Stimulated activated CD8-positive, alpha-beta memory T cell treated with anti-CD3 and anti-CD28 coated beads, Interleukin-4, amount 100 ng/mL, for 4 hours (primary cell): ENCODE measurements at regions not wholly inside any gene's neighbourhood (a gene's known extent, or its start where the extent isn't known, plus 50 kb on each side); places are given as distances from the start of the nearest gene placed in this dataset.
"Not testable (repeated sequence)": the region's sequence is repeated elsewhere in the genome, so short reads cannot be mapped to it uniquely, and the experiment has no call there.

Experiments
- DNase-seq, 2 donors: peaks; one replicate each; pipeline ENCODE4 v3.0.0-alpha.2; 2020; ENCODE audit warnings: low read depth in 2 of 2, low spot score in 1 of 2

- DNase-seq: no peak
Measured at GRCh38 chr5:125484742-125485641, 738.6 kb upstream of the ZNF608 start.

DNA sequence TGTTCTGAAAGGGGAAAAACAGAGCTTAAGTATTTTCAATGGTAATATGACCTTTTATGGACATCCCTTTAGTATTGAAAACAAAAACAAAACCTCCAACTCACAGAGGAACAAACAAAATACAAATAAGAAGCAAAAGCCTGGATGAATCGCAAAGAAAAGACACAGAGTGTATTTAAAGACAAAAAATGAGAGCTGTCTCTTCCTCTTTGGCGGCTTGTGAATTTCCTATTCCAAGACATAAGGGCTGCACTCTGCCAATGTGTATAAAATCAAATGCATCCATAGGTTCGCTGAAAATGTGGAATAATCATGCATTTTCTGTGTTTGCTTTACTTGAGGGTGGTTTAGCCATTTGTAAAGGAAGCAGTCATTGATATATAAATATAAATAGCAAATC is 739.3 kb upstream of the ZNF608 start:
- DNase-seq: no peak

DNA sequence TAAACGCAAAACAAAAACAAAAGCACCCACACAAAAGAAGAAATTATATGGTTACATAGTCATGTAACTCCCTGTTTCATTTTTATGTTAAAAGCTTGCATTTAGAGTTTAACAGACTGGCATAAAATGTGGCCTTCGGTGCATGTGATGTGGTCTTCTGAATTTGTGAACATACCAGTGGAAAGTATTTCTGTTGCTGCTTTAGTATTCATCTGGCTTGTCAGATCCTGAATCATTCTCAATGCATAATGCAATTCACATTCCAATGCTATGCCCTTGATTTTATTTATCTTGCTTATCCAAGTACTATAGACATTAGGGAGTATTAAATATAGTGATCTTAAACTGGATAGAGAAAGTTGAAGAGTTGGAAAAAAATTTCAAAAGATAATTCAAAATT is 740.2 kb upstream of the ZNF608 start:
- DNase-seq: no peak

DNA sequence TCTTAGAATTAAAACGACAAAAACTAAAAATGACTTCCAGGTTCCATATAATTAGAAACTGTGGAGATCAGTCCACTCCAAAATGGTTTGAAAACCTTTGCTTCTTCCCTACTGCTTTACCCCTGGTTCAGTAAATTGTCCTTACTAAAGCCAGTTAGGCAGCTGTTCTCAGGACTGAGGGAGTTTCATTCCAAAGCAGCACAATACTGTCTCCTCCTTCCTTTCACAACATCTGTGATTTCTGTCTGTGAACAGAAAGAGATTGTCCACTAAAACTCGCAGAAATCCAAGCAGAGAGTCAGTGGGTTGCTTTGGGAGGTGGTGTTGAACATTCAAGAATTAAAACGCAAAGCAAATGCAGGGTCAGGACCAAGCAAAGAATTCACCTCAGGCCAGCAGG is 740.8 kb upstream of the ZNF608 start:
- DNase-seq: no peak

DNA sequence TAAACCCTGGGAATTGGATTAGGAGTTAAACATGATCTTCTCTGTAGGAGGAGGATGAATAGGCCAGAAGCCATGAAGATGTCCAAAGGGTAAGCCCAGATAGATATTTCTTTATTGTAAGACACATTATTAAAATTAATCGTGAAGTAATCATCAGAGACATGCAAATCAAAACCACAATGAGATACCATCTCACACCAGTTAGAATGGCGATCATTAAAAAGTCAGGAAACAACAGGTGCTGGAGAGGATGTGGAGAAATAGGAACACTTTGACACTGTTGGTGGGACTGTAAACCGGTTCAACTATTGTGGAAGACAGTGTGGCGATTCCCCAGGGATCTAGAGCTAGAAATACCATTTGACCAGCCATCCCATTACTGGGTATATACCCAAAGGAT is 741.2 kb upstream of the ZNF608 start:
- DNase-seq: not testable (repeated sequence)

GRCh38 chr5:125489146-125489545 is 742.7 kb upstream of the ZNF608 start:
- no peak for DNase-seq

GRCh38 chr5:125491986-125492492 is 745.6 kb upstream of the ZNF608 start:
- DNase-seq: no peak

DNA sequence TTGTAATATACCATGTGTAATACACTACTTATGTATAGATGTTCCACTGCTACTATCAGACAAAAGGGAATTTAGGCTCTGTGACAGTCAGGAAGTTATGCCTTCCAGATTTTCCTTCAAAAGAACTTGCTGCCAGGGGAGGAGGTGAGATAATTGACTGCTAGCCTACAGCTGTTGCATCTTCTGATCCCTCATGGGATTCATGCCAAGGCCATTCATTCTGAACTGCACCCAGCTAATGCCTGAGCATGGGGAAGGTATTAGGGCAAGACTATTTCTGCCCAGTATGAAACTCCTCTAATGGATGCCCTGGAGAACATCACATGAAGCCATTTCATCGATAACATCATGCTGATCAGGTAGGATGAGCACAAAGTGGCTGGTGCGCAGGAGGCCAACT is 746.5 kb upstream of the ZNF608 start:
- DNase-seq: no peak

GRCh38 chr5:125496393-125496792 is 750.0 kb upstream of the ZNF608 start:
- DNase-seq: no peak

DNA sequence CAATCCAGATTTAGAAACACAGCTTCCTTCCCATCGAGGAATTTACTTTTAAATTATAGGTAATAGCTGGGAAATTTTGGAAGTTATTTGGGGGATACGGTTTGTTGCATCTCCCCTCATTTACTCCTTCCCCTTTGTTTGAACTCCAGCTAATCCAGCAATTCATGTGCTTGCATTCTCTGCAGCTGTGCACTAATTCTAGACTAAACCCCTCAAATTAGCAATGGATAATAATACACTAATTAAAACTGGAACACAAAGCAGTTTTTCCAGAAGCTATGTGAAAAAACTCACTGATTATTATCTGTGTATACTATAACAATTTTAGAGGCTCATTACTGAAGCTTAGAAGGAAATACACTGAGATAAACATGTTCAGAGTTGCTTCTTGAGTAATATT is 751.2 kb upstream of the ZNF608 start:
- no peak for DNase-seq

- DNase-seq: no peak
Measured at GRCh38 chr5:125499636-125500332, 753.3 kb upstream of the ZNF608 start.

GRCh38 chr5:125501396-125501795 is 755.0 kb upstream of the ZNF608 start:
- no peak for DNase-seq

DNA sequence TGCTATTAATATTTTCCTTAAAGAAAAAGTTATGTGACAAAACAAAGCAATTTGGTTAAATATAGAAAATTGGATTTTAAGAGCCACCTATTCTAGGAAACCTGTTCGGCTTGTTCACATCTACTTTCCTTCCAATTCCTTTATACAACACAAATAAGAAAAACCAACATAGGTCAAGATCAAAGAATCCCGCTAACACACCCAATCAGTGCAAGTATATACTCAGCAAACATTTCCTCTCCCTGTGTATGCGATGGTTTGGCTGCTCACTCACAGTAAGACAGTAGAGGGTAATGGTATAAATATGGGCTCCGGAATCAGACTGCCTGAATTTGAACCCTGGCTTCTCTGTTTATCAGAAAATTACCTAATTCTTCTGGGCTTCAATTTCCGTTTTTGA is 757.5 kb upstream of the ZNF608 start:
- no peak for DNase-seq

DNA sequence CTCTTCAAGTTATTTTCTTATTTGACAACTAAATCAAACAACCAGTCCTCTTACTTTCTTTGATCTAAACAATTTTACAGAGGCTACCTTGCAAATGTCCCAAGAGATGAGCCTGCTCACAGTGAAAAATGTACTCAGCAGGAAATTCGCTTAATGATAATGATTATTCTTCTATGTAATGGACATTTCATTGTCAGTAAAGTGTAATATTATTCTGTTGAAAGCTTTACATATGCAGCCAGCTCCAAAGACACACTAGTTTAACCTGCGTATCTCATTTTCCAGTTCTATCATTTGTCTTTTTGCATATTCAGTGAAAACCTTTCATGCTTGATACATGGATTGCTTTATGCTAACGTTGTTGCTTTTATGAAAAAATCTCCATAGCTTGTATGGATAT is 758.7 kb upstream of the ZNF608 start:
- DNase-seq: no peak

DNA sequence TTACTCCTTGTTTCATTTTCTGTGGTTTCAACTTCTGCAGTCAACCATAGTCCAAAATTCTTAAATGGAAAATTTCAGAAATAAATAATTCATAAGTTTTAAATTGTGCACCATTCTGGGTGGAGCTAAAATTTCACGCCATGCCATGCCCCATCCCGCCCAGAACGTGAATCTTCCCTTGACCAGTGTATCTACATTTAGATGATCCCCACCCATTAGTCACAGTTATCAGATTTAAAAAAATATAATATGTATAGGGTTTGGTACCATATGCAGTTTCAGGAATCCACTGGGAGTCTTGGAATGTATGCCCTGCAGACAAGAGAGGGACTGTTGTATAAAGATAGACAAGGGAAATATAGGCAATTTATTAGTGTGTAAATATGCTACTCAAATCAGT is 759.7 kb upstream of the ZNF608 start:
- no peak for DNase-seq

DNA sequence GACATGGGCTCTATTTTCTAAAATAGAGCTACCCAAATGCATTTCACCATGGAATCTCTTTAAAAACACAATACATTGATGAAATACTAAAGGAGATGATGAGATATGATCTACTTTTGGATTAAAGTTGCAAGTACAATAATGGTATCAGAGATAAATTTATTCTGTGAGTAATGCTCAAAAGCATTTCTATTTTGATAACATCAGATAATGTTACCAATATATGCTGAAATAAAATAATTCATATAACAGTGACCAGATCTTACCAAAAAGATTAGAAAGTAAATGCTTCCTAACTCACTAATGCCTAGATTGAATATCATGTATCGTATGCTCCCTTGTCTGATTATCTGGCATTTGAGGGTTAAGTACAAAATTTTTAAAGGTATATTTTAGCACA is 761.8 kb upstream of the ZNF608 start:
- no peak for DNase-seq

DNA sequence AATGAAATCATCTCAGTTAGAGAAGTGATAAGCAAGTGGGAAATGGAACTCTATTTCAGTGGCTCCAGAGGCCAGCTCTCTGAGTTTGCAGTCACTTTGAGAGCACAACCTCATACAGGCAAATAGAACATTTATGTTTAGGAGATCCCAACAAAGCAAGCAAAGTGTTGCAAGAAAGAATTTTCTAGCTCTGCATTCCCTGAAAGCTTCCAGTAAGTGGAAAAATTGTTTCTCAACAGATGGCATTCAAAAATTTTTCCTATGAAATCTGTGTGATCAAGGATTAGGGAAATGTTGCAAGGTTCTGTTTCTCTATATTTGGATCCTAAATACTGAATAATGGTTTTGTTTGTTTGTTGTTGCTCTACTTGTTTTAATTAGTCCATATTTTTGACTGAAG is 764.2 kb upstream of the ZNF608 start:
- DNase-seq: no peak

GRCh38 chr5:125517973-125518550 is 771.6 kb upstream of the ZNF608 start:
- no peak for DNase-seq

GRCh38 chr5:125521289-125521688 is 774.9 kb upstream of the ZNF608 start:
- DNase-seq: no peak

- DNase-seq: no peak
Measured at GRCh38 chr5:125525356-125525755, 778.9 kb upstream of the ZNF608 start.

- no peak for DNase-seq
Measured at GRCh38 chr5:125526966-125527365, 780.5 kb upstream of the ZNF608 start.

GRCh38 chr5:125528881-125529280 is 782.4 kb upstream of the ZNF608 start:
- no peak for DNase-seq
